Small intestine (tissue), 7 donors: ENCODE measurements at regions not wholly inside any gene's neighbourhood (a gene's known extent, or its start where the extent isn't known, plus 50 kb on each side); places are given as distances from the start of the nearest gene placed in this dataset.

Experiments used
- DNase-seq, 2 donors: peaks; one replicate each; pipeline versions ENCODE4 v3.0.0 to v3.0.0-alpha.2; 2013
- FAIRE-seq: peaks from 2 replicates; lab custom pipeline; 2012; peaks lifted over from hg19 to GRCh38; lab: Jason Lieb, UNC
- H3K27ac ChIP-seq, 3 donors: one replicate each; pipeline ENCODE4 v1.5.1; 2013; ENCODE audit warnings: low read length in 2 of 3, mild to moderate bottlenecking in 2 of 3, control low read depth in 1 of 3, inconsistent platforms in 1 of 3, low read depth in 1 of 3, moderate library complexity in 1 of 3
- H3K27me3 ChIP-seq, 3 donors: one replicate each; pipeline ENCODE4 v1.6.1; 2013; ENCODE audit warnings: low read length in 3 of 3, inconsistent platforms in 1 of 3; ENCODE audit not compliant: control insufficient read depth in 3 of 3, insufficient read depth in 3 of 3
- H3K36me3 ChIP-seq, 3 donors: one replicate each; pipeline ENCODE4 v1.6.1; 2013; ENCODE audit warnings: low read length in 3 of 3, inconsistent platforms in 1 of 3, low read depth in 1 of 3, mild to moderate bottlenecking in 1 of 3, moderate library complexity in 1 of 3; ENCODE audit not compliant: control insufficient read depth in 3 of 3, insufficient read depth in 2 of 3
- H3K4me1 ChIP-seq, 3 donors: one replicate each; pipeline ENCODE4 v1.6.1; 2013; ENCODE audit warnings: low read length in 2 of 3, inconsistent platforms in 1 of 3, low read depth in 1 of 3, mild to moderate bottlenecking in 1 of 3, moderate library complexity in 1 of 3; ENCODE audit not compliant: control insufficient read depth in 3 of 3, insufficient read depth in 2 of 3
- H3K4me3 ChIP-seq, 3 donors: one replicate each; pipeline ENCODE4 v1.5.1; 2013; ENCODE audit warnings: low read length in 3 of 3, control low read depth in 1 of 3, inconsistent platforms in 1 of 3, low read depth in 1 of 3, mild to moderate bottlenecking in 1 of 3, moderate library complexity in 1 of 3
- H3K9me3 ChIP-seq, 2 donors: one replicate each; pipeline ENCODE4 v1.6.1; 2013; ENCODE audit warnings: low read depth in 1 of 2, low read length in 1 of 2; ENCODE audit not compliant: control insufficient read depth in 2 of 2, insufficient read depth in 1 of 2
- WGBS, 3 donors: extraction: QIAGEN DNeasy Blood & Tissue Kit; methylation state at CpG; one replicate each; pipeline ENCODE4 v1.1.7; 2013; 5-methylcytosine and 5-hydroxymethylcytosine counted together
- donor health status: healthy with polysubstance abuse.
- donor health status: control.
- donor health status: control.
- donor health status: Bipolar disorder and iron deficiency.
- donor health status: healthy.

DNA sequence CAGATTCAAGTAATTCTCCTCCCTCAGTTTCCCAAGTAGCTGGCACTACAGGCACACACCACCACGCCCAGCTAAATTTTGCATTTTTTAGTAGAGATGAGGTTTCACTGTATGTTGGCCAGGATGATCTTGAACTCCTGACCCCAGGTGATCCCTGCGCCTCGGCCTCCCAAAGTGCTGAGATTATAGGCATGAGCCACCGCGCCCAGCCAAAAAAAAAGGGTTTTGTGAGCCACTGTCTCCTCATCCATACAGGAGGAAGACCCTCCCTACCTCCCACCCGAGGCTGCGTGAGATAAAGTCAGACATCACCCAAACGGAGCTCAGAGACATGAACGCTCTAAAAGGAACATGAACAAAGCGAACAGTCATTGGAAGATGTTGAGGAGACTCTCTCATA lies 745.7 kb downstream of the BRD1 start:
- H3K36me3 ChIP-seq, result no peaks in the 10 kb centered on the region
- H3K4me3 ChIP-seq, result no peak overlapping the region
- 69 to 82% (median 74%) methylated on average over 10 of the region's 10 CpGs for WGBS, 3 donors
- DNase-seq, result no peak
- no peak for FAIRE-seq
- no peaks in the 10 kb centered on the region for H3K27me3 ChIP-seq
- H3K27ac ChIP-seq, result no peak overlapping the region
- H3K9me3 ChIP-seq, result no peaks in the 10 kb centered on the region
- H3K4me1 ChIP-seq, result no peaks in the 10 kb centered on the region

- DNase-seq (no peak), FAIRE-seq (no peak)
- Histone ChIP-seq H3K4me1 (no peaks in the 10 kb centered on the region), H3K36me3 (no peaks in the 10 kb centered on the region), H3K27ac (no peak overlapping the region), H3K4me3 (no peak overlapping the region), H3K9me3 (no peaks in the 10 kb centered on the region), H3K27me3 (no peaks in the 10 kb centered on the region)
- WGBS, 3 donors, result 77 to 87% (median 79%) methylated on average over 12 of the region's 12 CpGs
Observed at GRCh38 chr22:49081261-49081666, 746.4 kb downstream of the BRD1 start.

DNA sequence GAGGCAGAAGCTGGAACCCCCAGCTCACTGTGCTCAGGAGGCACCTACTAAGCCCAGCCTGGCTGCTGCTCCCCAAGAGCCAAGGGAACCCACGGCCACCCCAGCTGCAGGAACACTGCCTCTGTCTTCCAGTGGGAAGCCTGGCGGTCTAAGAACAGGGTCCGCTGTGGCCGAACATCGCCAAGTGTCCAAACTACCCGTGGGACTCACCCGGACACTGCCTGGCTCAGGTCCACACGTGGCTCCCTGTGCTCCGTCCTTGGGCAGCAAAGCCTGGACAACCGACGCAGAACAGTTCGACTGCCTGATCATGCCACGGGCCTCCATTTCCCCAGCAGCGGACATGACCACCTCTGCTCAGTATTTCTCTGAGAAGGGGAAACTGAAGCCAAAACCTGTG lies 747.0 kb downstream of the BRD1 start:
- no peaks in the 10 kb centered on the region for H3K9me3 ChIP-seq
- H3K27me3 ChIP-seq, result no peaks in the 10 kb centered on the region
- no peaks in the 10 kb centered on the region for H3K4me1 ChIP-seq
- no peak for FAIRE-seq
- no peak for DNase-seq
- H3K27ac ChIP-seq, result no peak overlapping the region
- 74 to 88% (median 77%) methylated on average over 14 of the region's 14 CpGs for WGBS, 3 donors
- H3K4me3 ChIP-seq, result no peak overlapping the region
- no peaks in the 10 kb centered on the region for H3K36me3 ChIP-seq

GRCh38 chr22:49079743-49080500 lies 747.8 kb downstream of the BRD1 start:
- Histone ChIP-seq H3K4me1 (no peaks in the 10 kb centered on the region), H3K27me3 (no peaks in the 10 kb centered on the region), H3K4me3 (no peak overlapping the region), H3K36me3 (no peaks in the 10 kb centered on the region), H3K27ac (no peak overlapping the region), H3K9me3 (no peaks in the 10 kb centered on the region)
- 71 to 77% (median 74%) methylated on average over 15 of the region's 15 CpGs for WGBS, 3 donors
- no peak for FAIRE-seq
- no peak for DNase-seq

DNA sequence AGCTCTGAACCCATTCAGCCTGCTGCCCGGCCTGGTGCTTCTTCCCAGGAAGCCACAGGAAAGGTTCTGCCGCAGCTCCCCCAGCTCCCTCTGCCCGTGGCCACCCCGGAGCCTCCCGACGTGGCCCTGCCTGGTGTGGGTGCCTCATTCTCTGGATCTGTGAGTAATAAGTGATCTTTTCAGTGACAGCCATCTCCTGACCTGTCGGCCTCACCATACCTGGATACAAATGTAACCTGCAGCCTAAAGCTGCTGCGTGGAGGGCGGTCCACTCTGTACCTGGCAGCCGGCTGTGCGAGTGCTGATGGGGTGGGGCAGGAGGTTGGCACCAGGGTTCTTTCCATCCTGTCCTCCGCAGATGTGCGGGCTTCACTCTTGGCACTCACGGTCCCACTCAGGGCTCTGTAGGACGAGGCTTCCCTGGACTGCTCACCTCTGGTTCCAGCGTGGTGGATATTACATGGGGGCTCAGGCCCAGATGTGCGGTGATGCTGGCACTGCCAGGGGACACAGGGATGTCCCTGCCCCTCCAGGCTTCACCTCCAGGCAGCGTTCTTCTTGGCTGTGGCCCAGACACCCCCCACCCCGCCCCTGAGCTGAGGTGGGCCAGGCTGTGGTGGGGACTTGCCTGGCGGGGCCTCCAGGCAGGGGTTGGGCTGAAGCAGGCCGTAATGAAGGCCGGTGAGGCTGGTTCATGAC lies 748.5 kb downstream of the BRD1 start:
- Histone ChIP-seq H3K9me3 (no peaks in the 10 kb centered on the region), H3K27me3 (no peaks in the 10 kb centered on the region), H3K4me3 (no peak overlapping the region), H3K36me3 (no peaks in the 10 kb centered on the region), H3K27ac (no peak overlapping the region), H3K4me1 (no peaks in the 10 kb centered on the region)
- 75 to 79% (median 76%) methylated on average over 22 of the region's 22 CpGs for WGBS, 3 donors
- FAIRE-seq (no peak), DNase-seq (no peak)

- no peak overlapping the region for H3K27ac ChIP-seq
- no peaks in the 10 kb centered on the region for H3K9me3 ChIP-seq
- WGBS, 3 donors, result 77 to 82% (median 79%) methylated on average over 26 of the region's 26 CpGs
- no peaks in the 10 kb centered on the region for H3K36me3 ChIP-seq
- FAIRE-seq (no peak), DNase-seq (no peak)
- H3K27me3 ChIP-seq, result no peaks in the 10 kb centered on the region
- H3K4me3 ChIP-seq, result no peak overlapping the region
- no peaks in the 10 kb centered on the region for H3K4me1 ChIP-seq
Observed at GRCh38 chr22:49078076-49078710, 749.5 kb downstream of the BRD1 start.

- whole genome bisulfite sequencing, 3 donors, result 46 to 66% (median 52%) methylated on average over 11 of the region's 11 CpGs
- H3K27ac ChIP-seq, result no peak overlapping the region
- no peaks in the 10 kb centered on the region for H3K9me3 ChIP-seq
- FAIRE-seq (no peak), DNase-seq (no peak)
- H3K4me3 ChIP-seq, result no peak overlapping the region
- no peaks in the 10 kb centered on the region for H3K36me3 ChIP-seq
- no peaks in the 10 kb centered on the region for H3K4me1 ChIP-seq
- no peaks in the 10 kb centered on the region for H3K27me3 ChIP-seq
Observed at GRCh38 chr22:49077586-49077985, 750.1 kb downstream of the BRD1 start.

DNA sequence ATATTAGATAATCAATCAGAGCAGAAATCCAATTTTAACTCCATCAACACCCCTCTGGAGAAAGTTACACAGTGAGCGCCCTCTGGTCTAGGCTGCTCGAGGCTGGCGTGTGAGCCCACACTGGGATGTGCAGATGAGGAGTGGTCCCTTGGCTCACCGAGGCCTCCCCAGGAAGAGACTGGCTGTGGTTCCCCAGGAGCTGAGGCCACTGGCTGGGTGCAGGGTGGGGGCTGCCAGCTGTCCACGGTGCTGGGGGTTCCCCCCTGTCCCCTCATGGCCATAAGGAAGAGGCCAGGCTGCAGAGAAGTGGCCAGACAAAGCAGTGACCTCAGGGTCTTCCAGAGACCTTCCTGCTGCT lies 750.7 kb downstream of the BRD1 start:
- Histone ChIP-seq H3K9me3 (no peaks in the 10 kb centered on the region), H3K4me3 (no peak overlapping the region), H3K36me3 (no peaks in the 10 kb centered on the region), H3K27ac (no peak overlapping the region), H3K4me1 (no peaks in the 10 kb centered on the region), H3K27me3 (no peaks in the 10 kb centered on the region)
- no peak for DNase-seq
- FAIRE-seq, result no peak
- WGBS, 3 donors, result 71 to 77% (median 77%) methylated on average over 5 of the region's 5 CpGs
